Cardiac fibroblast (primary cell): ENCODE measurements at regions not wholly inside any gene's neighbourhood (a gene's known extent, or its start where the extent isn't known, plus 50 kb on each side); places are given as distances from the start of the nearest gene placed in this dataset.
A peak's percentile ranks its signal among the peaks of the same experiment; 100 is the strongest.

Experiments used
- DNase-seq, 2 donors: peaks; one replicate each; pipeline versions ENCODE4 v3.0.0 to v3.0.0-alpha.2; 2010; ENCODE audit warnings: low read depth in 2 of 2
- H3K4me3 ChIP-seq, 2 donors: replicated peaks in 1 of 2; 1 replicate in 1 of 2; 2 replicates in 1 of 2; pipeline ENCODE4 v1.5.1; 2011; ENCODE audit warnings: low read depth in 2 of 2, low read length in 2 of 2, mild to moderate bottlenecking in 2 of 2, moderate library complexity in 1 of 2
- TF ChIP-seq, protein P1 (sequence below): IDR thresholded peaks from one replicate; pipeline ENCODE4 v1.5.1; 2011; ENCODE audit warnings: low read depth, mild to moderate bottlenecking, low read length, inconsistent platforms

DNA sequence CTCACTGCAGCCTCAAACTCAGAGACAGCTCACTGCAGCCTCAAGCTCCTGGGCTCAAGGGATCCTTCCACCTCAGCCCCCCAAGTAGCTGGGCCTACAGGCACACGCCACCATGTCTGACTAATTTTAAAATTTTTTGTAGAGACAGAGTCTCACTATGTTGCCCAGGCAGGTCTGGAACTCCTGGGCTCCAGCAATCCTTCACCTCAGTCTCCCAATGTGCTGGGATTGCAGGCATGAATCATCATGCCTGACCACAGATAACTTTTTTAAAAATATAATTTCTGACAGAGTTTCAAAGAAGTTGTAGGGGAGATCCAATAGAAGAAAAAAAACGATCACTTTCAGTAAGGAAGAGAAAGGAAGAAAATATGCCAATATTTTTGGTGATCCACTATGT, 189.7 kb upstream of the CDKN3 start:
- peak in 1 of 2 donors; percentile 49 for DNase-seq
- TF ChIP-seq, protein P1, sequence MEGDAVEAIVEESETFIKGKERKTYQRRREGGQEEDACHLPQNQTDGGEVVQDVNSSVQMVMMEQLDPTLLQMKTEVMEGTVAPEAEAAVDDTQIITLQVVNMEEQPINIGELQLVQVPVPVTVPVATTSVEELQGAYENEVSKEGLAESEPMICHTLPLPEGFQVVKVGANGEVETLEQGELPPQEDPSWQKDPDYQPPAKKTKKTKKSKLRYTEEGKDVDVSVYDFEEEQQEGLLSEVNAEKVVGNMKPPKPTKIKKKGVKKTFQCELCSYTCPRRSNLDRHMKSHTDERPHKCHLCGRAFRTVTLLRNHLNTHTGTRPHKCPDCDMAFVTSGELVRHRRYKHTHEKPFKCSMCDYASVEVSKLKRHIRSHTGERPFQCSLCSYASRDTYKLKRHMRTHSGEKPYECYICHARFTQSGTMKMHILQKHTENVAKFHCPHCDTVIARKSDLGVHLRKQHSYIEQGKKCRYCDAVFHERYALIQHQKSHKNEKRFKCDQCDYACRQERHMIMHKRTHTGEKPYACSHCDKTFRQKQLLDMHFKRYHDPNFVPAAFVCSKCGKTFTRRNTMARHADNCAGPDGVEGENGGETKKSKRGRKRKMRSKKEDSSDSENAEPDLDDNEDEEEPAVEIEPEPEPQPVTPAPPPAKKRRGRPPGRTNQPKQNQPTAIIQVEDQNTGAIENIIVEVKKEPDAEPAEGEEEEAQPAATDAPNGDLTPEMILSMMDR: no peak

DNA sequence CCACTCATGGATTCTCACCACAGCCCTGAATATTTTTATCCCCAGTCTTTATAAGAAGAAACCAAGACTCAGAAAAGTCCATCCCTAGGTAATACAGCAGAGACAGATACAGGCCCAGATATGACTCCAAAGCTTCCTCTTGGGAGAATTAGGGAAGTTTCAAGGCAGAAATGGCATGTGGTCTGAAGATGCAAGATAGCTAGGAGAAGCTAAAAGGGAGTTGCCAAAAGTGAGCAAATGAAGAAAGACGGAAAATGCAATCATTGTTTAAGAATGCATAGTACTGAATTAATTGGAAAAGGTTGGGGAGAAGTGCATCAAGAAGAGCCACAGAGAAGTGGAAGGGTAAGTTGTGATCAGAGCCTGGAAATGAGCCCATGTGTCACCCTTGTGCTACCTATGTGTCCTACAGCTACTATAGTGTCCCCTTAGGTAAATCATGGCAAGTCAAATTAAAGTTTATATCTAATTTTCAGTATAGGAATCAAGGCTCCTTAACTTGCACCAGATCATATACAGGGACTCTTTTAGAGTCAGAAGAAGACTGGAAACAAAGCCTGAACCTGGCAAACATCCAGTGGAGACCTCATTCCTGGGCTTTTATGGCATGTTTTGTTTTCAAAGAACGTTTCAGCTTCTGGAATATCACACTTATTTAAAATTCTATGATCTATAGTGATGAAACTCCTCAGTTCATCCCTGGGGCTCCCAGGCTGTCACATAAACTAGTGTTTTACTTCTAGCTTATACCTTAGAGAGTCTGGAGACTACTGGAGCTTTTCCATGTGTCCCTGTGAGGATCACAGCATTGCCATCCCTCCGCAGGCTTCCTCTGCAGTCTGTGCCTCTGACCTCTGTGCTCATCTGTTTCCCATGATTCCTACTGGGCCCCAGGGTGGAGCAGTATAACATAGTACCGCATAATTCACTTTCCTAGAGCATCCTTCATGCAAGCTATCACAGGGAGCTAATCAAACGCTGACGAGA, 189.0 kb upstream of the CDKN3 start:
- peak in 1 of 2 donors; percentile 35 for DNase-seq
- TF ChIP-seq, protein P1: no peak
- no peak overlapping the region for H3K4me3 ChIP-seq

More for the DNA sequence above, 189.7 kb upstream of the CDKN3 start:
- H3K4me3 ChIP-seq: no peak overlapping the region

DNA sequence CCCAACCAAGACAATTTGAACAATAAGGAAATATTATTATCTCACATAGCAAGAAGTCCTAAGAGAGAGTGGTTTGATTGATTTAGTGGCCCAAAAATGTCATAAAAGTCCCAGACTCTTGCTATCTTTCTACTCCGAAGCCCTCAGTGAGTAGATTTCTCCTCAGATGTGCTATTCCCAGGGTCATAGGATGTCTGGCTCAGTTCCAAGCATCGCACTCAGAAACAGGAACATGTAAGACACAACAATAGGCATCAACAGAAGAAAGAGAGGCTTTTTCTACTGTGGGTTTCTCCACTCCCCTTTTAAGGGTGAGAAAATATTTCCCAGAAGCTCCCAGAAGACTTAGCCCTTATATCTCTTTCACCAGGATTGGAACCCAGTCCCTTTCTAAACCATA, 188.1 kb upstream of the CDKN3 start:
- DNase-seq: no peak
- TF ChIP-seq, protein P1: no peak
- H3K4me3 ChIP-seq: no peak overlapping the region

DNA sequence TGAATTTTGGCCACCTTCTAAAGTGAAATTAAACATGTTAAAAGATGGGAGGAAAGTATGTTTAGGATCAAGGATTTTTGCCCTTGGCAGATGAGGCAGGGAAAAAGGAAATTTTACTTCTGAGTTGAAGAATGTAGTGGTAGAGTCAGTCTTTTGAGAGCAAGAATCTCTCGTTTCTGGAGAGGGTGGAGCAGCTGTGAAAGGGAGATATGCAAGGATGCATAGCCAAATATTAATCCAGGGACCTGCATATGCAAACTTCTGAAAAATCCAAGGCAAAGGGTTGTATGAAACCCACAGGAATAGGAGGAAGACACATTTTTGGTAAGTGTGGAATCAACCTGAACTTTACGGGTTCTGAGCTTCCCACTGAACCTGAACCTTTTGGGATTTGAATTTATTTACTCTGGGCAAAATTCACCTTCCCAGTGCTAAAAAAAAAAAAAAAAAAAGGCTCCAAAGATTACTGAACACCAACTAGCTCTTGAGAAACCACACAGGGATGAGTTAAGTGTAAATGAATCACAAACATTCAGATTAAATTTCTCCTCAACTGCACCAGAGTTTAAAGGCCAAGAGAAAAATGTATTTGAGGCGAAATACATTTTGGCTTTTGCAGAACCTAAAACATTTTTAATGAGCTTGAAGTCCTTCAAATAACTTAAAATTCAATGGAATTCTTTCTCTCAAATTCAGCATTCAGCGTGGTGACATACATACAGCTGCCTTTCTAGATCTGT, 187.1 kb upstream of the CDKN3 start:
- TF ChIP-seq, protein P1: no peak
- DNase-seq: peak; percentile 57 to 68

DNA sequence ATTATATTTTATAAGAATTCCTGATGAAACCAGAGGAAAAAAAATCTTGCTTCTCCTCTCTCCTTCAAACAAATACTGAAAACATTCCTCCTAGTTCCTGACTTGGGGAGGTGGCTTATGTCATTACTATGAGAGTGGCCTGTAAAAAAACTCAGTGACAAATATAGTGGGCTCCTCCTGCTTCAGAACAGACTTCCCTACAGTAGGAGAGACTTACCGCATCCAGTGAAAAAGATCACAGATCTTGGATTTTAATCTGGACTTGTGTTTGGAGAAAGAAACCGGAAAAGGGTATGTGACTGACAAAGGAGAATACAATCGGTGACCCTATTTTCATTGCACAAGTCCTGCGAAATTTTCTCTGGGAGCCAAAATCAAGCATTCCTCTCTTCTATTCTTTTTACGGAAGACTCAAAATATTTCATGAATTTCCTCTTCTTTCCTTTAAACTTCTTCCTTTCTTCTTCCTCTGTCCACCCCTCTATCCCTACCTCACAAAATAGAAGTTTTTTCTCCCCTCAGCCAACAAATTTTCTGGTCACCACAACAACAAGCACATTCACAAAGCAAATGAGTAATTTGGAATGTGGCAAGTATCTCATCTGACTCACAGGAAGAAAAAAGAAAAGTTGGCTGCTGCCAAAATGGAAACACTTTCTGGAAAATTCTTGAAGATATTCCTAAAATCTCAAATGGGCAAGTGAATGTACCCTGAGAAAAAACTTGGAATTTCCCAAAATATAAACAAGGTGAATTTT, 185.1 kb upstream of the CDKN3 start:
- peak; percentile 90 to 94 for DNase-seq
- TF ChIP-seq, protein P1: no peak
- H3K4me3 ChIP-seq: no peak overlapping the region

More for the DNA sequence above, 187.1 kb upstream of the CDKN3 start:
- H3K4me3 ChIP-seq: no peak overlapping the region

DNA sequence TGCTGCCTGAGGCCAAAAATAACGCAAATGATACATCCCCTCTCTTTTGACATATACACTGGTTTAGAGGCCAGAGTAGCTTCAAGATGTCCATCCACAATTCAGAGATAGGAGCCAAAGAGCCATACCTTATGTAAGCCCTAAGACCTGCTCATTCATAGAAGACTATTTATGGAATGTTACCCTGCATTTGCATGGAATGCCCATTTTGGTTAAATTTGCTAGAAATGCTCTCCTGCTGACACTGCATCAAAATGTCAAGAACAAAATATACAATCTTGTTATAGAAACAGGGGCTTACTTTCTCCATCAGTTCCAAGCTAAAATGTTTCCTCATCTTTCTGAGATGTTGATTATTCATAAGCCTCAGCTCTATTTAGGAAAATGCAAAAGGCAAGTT, 183.3 kb upstream of the CDKN3 start:
- H3K4me3 ChIP-seq: no peak overlapping the region
- DNase-seq: no peak
- TF ChIP-seq, protein P1: no peak
